Ovary (tissue), 7 donors: ENCODE measurements at regions not wholly inside any gene's neighbourhood (a gene's known extent, or its start where the extent isn't known, plus 50 kb on each side); places are given as distances from the start of the nearest gene placed in this dataset.

Experiments
- DNase-seq, 5 donors: peaks; one replicate each; pipeline ENCODE4 v3.0.0-alpha.2; 2019 to 2020
- H3K27ac ChIP-seq, 2 donors: fragments of 200-600 bp; one replicate each; pipeline versions ENCODE4 v1.5.1 to v1.8.0; 2019 to 2022
- H3K27me3 ChIP-seq: fragments of 200-600 bp; one replicate; pipeline ENCODE4 v1.8.0; 2022
- H3K36me3 ChIP-seq: fragments of 200-600 bp; sonication (generic); one replicate; pipeline ENCODE4 v1.5.1; 2019
- H3K4me1 ChIP-seq: one replicate; pipeline ENCODE4 v1.8.1; 2013; ENCODE audit warnings: mild to moderate bottlenecking, moderate library complexity; ENCODE audit not compliant: insufficient read depth
- H3K4me3 ChIP-seq: fragments of 200-600 bp; sonication (generic); one replicate; pipeline ENCODE4 v1.5.1; 2017
- H3K9me3 ChIP-seq, 2 donors: fragments of 200-600 bp in 1 of 2; sonication (generic) in 1 of 2; one replicate each; pipeline versions ENCODE4 v1.5.1 to v1.8.1; 2013 to 2019; ENCODE audit warnings: mild to moderate bottlenecking in 1 of 2, moderate library complexity in 1 of 2
- EP300 ChIP-seq: sonication (generic); formaldehyde crosslinking; IDR thresholded peaks from one replicate; pipeline ENCODE4 v1.6.1; 2017; ENCODE audit warnings: antibody characterized with exemption
- POLR2A ChIP-seq: fragments of 450-650 bp; IDR thresholded peaks from one replicate; pipeline ENCODE4 v1.6.1; 2017; ENCODE audit warnings: antibody characterized with exemption, mild to moderate bottlenecking, moderate library complexity
- WGBS, 3 donors: extraction: QIAGEN DNeasy Blood & Tissue Kit in 1 of 3; methylation state at CpG; one replicate each; pipeline versions ENCODE4 v1.1.5 to v1.1.7; 2013 to 2017; 5-methylcytosine and 5-hydroxymethylcytosine counted together
- intact Hi-C, 4 donors: fragments of 100-400 bp; cut with DNase I; formaldehyde crosslinking; loops; one replicate each; pipeline versions ENCODE4 v1.11.0 to v1.15.1; 2022 to 2023
- TF ChIP-seq, protein P1 (sequence below), 3 donors: fragments of 450-650 bp in 2 of 3; fragments of 200-600 bp in 1 of 3; IDR thresholded peaks; one replicate each; pipeline versions ENCODE4 v1.5.1 to v1.8.0; 2016 to 2022; ENCODE audit warnings: antibody characterized with exemption in 3 of 3, mild to moderate bottlenecking in 1 of 3
- donor health status: DM: no; HTN: no; CAD: no; lungs with moderate emphysema.
- donor health status: DM: no; HTN: no; CAD: no.
- donor health status: Bipolar disorder and iron deficiency.
- donor health status: DM: no; HTN: no; CAD: no.
- donor health status: DM: yes; HTN: yes; CAD: no.

DNA sequence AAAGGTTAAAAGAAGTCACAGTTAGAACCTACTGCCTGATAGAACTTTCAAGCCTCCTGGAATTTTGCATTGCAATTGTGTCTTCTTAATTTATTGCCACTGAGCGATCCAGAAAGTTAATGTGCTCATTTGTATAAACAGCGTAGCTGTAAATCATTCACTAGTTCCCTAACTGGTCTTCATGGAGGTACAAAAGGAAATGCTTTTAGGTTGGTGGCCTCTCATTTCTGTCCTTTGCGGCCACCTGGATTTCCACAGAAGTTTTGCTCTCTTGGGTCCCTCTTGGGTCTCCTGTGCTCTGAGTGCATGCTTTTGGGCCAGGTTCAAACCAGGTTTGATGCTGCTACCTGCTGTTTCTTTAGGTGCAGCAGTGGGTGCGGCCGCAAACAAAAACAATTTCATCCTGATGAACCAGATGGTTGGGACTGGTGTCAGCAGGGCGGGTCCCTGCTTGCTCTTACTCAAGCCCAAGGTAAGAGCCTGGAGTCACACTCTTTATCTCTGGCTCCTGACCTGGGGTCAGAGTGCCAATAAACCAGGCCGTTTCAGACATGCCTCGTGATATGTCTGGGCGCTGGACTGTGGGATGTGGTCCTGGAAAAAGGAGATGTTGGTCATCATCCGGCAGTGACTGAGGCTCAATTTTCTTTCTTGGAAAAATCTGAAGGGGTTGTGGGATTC, 270.1 kb downstream of the PTTG2 start:
- WGBS, 3 donors: 70 to 88% (median 82%) methylated on average over 10 of the region's 10 CpGs
- Histone ChIP-seq H3K36me3 (no peaks in the 10 kb centered on the region), H3K27ac (no peak overlapping the region), H3K4me1 (no peaks in the 10 kb centered on the region), H3K4me3 (no peak overlapping the region), H3K27me3 (no peaks in the 10 kb centered on the region), H3K9me3 (no peaks in the 10 kb centered on the region)
- no peak for TF ChIP-seq EP300
- TF ChIP-seq POLR2A: no peak
- TF ChIP-seq, protein P1, sequence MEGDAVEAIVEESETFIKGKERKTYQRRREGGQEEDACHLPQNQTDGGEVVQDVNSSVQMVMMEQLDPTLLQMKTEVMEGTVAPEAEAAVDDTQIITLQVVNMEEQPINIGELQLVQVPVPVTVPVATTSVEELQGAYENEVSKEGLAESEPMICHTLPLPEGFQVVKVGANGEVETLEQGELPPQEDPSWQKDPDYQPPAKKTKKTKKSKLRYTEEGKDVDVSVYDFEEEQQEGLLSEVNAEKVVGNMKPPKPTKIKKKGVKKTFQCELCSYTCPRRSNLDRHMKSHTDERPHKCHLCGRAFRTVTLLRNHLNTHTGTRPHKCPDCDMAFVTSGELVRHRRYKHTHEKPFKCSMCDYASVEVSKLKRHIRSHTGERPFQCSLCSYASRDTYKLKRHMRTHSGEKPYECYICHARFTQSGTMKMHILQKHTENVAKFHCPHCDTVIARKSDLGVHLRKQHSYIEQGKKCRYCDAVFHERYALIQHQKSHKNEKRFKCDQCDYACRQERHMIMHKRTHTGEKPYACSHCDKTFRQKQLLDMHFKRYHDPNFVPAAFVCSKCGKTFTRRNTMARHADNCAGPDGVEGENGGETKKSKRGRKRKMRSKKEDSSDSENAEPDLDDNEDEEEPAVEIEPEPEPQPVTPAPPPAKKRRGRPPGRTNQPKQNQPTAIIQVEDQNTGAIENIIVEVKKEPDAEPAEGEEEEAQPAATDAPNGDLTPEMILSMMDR (IDR thresholded peaks at IDR 0.05): no peak
- no peak for DNase-seq
- intact Hi-C loops: no loop called here

DNA sequence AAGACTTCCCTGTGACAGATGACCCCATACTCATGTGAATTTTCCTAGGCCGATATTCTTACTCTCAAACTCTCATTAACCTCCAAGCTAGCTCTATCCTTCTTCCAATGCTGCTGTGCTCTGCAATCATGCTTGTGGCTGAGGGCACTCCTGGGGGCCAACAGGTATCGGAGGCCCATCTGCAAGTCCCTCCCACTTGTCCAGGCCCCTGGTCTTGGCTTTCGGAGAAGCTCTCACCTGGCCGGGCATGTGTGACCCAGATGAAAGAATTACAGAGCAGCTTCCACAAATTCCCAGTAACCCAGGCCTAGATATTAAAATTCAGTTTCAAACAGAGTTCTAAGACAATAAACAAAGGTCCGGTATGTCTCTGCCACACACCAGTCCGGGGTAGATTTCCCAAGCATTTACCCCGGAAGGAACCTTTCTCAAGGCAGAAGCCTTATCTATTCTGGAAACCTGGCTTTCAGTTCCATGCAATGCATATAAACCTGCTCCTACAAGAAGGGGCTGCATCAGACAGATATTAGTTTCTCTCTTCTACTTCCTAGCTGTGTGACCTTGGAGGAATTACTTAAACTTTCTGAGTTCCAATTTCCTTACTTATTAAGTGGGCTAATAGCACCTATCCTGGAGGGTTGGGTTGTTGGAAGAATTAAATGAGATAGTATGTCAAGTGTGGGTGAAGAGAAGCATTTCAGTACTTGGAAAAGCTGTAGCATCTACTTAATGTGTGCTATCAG, 270.8 kb downstream of the PTTG2 start:
- intact Hi-C loops: no loop called here
- no peak for DNase-seq
- no peak overlapping the region for H3K4me3 ChIP-seq
- no peak overlapping the region for H3K27ac ChIP-seq
- H3K27me3 ChIP-seq: no peaks in the 10 kb centered on the region
- H3K36me3 ChIP-seq: no peaks in the 10 kb centered on the region
- no peak for TF ChIP-seq EP300
- TF ChIP-seq POLR2A: no peak
- TF ChIP-seq, protein P1 (IDR thresholded peaks at IDR 0.05): no peak
- H3K4me1 ChIP-seq: no peaks in the 10 kb centered on the region
- H3K9me3 ChIP-seq: no peaks in the 10 kb centered on the region
- 79 to 91% (median 88%) methylated on average over 7 of the region's 7 CpGs for WGBS, 3 donors

DNA sequence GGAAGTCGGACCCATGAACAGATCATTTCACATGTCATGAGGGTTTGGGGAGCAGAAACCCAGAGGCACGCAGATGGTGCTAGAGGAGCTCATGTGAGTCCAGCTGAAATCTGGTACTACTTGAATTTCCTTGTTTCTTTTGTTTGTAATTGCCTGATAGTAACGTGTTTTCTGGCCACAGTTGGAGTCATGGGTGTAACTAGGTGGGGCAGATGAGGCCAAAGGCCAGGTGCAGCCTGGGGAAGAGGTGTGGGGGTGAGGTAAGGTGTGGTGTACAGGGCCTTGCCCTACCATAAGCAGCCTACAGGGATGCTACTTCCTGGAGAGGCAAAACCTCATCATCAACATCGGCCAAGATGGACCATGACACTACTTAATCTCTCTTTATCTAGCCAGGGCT, 271.4 kb downstream of the PTTG2 start:
- Histone ChIP-seq H3K4me3 (no peak overlapping the region), H3K4me1 (no peaks in the 10 kb centered on the region), H3K36me3 (no peaks in the 10 kb centered on the region), H3K27me3 (no peaks in the 10 kb centered on the region), H3K9me3 (no peaks in the 10 kb centered on the region), H3K27ac (no peak overlapping the region)
- no peak for DNase-seq
- TF ChIP-seq EP300: no peak
- TF ChIP-seq, protein P1 (IDR thresholded peaks at IDR 0.05): no peak
- no peak for TF ChIP-seq POLR2A
- intact Hi-C loops: no loop called here
- 92 to 95% (median 93%) methylated on average over 4 of the region's 4 CpGs for WGBS, 3 donors

DNA sequence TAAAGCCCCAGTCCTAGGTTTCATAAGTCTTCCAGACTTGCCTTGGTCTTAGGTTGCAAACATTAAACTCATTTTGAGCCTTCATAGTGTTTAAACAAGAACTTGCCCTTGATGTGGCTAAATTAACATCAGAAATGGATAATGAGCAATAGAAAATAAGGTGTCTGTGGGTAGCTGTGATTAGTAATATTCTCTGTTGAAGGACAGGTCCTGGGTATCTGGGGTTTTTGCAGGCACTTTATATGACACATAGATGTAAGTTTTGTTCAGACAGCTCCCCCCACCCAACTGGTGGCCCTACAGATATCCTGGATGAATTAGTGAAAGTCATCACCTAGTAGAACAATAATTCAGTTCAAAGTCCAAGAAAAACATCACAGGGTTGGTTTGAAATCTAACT, 272.5 kb downstream of the PTTG2 start:
- no peak for DNase-seq
- H3K4me1 ChIP-seq: no peaks in the 10 kb centered on the region
- H3K4me3 ChIP-seq: no peak overlapping the region
- intact Hi-C loops: no loop called here
- TF ChIP-seq EP300 (no peak), POLR2A (no peak)
- TF ChIP-seq, protein P1 (IDR thresholded peaks at IDR 0.05): no peak
- H3K36me3 ChIP-seq: no peaks in the 10 kb centered on the region
- H3K9me3 ChIP-seq: no peaks in the 10 kb centered on the region
- H3K27me3 ChIP-seq: no peaks in the 10 kb centered on the region
- no peak overlapping the region for H3K27ac ChIP-seq
